Glomerular visceral epithelial cell (primary cell): ENCODE measurements at regions not wholly inside any gene's neighbourhood (a gene's known extent, or its start where the extent isn't known, plus 50 kb on each side); places are given as distances from the start of the nearest gene placed in this dataset.

Experiments
- DNase-seq: peaks from one replicate; pipeline ENCODE4 v3.0.0-alpha.2; 2016; ENCODE audit errors: extremely low spot score

- no peak for DNase-seq
Measured at GRCh38 chr6:126419901-126420300, 80.0 kb downstream of the CENPW start.

DNA sequence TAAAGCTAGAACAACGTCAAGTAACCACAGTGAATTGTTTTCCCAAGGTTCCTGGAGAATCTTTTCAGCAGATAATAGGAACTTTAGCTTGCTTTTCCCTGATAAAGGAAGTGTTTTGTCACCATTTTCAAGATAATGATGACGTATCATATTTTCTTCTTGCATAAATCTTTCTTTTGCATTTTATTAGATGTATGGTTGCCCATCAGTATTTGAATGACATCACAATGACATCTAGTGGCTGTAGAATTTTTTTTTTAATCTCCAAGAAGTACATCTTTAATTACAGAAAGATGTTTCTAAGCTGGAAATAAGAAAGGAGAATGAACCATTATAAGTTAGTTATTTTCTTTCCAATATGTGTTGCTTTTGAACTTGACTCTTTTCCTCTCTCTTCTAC, 83.0 kb downstream of the CENPW start:
- DNase-seq: no peak

GRCh38 chr6:126427713-126428112, 87.8 kb downstream of the CENPW start:
- DNase-seq: no peak

DNA sequence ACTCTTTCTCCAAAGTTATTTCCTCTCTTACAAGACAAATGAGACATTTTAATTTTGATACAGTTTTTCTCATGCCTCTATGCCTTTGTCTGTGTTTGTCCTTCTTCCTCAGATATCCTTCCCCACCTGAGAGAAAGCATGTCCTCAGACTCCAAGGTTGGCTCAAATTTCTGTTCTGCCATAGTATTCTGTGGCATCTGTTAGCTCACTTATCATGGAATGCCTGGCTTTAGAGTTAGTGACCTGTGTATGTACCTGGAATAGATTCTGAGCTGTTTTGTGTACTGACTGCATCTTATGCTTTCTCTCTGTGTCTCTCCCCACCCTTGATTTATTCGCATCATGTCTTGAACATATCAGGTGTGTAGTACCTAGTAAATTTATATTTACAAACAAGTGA, 90.0 kb downstream of the CENPW start:
- DNase-seq: no peak

GRCh38 chr6:126432564-126432963, 92.6 kb downstream of the CENPW start:
- DNase-seq: no peak

GRCh38 chr6:126433927-126434326, 94.0 kb downstream of the CENPW start:
- no peak for DNase-seq

GRCh38 chr6:126437205-126437604, 97.3 kb downstream of the CENPW start:
- DNase-seq: no peak

- DNase-seq: no peak
Measured at GRCh38 chr6:126439040-126439439, 99.1 kb downstream of the CENPW start.

GRCh38 chr6:126440923-126441322, 101.0 kb downstream of the CENPW start:
- DNase-seq: no peak

DNA sequence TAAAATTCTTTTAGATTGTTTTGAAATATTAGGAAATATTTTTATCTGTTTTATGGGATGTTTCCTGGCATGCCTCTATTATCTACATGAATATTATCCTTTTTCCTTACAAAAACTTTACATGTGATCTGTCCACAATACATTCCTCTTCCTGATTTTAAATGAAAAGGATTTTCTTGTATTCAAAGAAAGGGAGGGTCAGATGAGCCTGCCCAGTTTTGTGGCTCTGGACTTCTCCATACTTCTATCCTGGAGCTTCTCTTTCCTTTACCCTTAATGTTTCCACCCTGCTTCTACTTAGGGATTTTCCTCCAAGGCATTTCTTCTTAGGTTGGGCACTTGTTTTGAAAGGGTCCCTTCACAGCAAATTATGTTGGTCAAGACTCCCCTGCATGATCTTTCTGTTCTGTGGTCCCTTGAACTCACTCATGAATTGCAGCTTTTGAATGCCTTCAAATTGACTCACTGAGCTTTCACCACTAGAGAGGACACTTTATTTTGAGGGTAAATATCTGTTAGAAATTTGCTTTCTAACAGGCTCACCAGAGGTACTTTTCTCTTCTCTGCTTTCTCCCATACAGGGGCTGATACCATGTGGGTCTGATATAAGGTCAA, 104.9 kb downstream of the CENPW start:
- peak; percentile 2 for DNase-seq

DNA sequence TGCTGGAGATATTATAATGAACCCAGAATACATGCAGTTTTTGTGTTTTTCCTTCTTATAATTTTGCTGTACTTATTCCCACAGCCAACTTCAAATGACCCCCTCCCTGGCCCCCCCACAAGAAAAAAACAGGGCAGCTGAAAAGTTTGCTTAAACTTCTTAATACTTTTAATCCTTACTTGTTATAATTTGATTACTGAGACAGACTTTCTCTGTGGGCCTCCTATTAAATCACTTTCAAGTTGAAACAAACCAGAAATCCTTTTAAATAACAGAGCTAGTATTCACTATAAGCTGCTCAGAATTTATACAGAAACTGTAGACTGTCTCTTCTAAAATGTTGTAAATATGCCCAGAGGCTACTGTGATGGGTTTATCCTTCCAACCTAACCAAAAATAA, 106.3 kb downstream of the CENPW start:
- DNase-seq: no peak

- DNase-seq: no peak
Measured at GRCh38 chr6:126447367-126447766, 107.5 kb downstream of the CENPW start.

DNA sequence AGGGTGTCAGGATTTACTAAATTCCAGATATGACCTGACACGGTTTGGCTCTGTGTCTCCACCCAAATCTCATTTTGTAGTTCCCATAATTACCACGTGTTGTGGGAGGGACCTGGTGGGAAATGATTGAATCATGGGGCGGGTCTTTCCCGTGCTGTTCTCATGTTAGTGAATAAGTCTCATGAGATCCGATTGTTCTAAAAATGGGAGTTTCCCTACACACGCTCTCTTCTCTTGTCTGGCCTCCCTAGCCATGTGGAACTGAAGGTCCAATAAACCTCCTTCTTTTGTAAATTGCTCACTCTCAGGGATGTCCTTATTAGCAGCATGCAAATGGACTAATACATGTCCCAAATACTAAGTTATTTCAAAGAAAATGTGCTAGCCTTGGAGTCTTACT, 121.1 kb downstream of the CENPW start:
- DNase-seq: no peak

- DNase-seq: no peak
Measured at GRCh38 chr6:126464245-126464644, 124.3 kb downstream of the CENPW start.

DNA sequence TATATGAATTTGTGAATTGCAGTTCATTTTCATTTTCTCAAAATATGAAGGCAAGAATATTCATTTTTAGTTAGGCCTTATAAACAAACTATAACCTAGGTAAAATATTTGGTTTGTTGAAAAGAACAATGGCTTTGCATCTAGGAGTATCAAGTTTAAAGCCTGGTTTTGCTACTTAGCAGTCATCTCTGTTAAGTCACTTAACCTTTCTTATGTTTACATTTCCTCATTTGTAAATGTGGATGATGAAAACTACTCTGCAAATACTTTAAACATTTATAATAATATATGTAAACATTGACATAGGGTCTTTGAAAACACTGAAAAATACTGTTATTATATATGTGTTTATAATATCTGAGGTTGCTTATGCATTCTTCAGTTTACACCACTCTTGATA, 135.5 kb downstream of the CENPW start:
- no peak for DNase-seq

- no peak for DNase-seq
Measured at GRCh38 chr6:126477678-126478077, 137.8 kb downstream of the CENPW start.

GRCh38 chr6:126480268-126480667, 140.4 kb downstream of the CENPW start:
- DNase-seq: no peak

- DNase-seq: no peak
Measured at GRCh38 chr6:126481319-126481718, 141.4 kb downstream of the CENPW start.

DNA sequence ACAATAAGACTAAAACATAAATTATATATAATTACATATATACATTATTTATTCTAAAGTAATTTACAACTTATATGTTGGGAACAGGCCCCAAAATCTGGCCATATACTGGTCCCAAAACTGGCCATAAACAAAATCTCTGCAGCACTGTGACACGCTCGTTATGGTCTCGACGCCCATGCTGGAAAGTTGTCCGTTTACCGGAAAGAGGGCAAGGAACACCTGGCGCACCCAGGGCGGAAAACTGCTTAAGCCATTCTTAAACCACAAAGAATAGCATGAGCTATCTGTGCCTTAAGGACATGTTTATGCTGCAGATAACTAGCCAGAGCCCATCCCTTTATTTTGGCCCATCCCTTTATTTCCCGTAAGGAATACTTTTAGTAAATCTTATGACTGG, 164.9 kb downstream of the CENPW start:
- no peak for DNase-seq

DNA sequence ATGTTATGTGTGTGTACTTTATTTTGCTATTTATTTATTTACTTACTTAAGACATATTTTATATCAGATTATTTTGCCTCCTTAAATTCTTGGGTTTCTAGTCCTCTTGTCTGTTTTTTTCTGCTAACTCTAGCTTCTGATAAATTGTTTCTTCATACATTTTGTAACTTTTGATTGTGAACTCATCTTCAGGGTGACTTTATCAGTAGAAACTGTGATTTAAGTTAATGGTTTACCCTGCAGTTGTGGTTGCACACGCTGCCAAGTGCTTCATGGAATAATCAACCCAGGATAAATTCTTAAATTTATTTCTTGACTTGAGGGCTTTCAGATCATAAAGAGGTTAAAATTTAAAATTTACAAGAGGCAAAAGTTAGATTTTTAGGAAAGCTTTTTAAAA, 173.3 kb downstream of the CENPW start:
- DNase-seq: peak; percentile 14

GRCh38 chr6:126516411-126516810, 176.5 kb downstream of the CENPW start:
- no peak for DNase-seq

GRCh38 chr6:126524811-126525326, 185.0 kb downstream of the CENPW start:
- no peak for DNase-seq

- DNase-seq: no peak
Measured at GRCh38 chr6:126526547-126526946, 186.6 kb downstream of the CENPW start.

DNA sequence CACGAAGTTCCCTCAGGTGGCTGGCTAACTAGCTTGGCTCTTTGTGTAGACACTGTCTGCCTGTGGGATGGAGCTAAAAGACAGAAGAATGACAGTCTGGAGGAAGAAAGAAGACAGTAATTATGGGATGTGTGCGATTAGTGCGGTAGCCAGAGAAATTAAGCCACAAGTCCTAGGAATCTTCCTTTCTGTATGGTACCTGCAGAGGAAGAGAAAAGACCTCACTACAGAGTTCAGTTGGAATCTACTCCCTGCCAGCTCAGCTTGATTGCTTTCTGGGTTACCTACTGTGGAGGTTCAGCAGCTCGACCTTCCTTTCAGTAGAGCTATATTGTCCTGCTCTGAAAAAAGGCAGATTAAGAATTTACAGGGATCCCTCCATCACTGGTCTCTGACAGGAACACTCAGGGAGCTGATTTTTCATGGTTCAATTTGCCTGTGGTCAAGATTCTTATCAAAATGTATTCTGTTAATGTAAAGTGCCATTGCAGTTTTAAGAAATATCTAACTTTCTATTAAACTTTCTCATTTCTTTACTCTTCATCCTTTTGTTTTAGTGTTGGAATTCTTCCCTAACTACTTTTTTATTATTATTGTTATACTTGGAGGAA, 187.2 kb downstream of the CENPW start:
- no peak for DNase-seq
